PC-3 (cell line): ENCODE measurements at regions not wholly inside any gene's neighbourhood (a gene's known extent, or its start where the extent isn't known, plus 50 kb on each side); places are given as distances from the start of the nearest gene placed in this dataset.

Experiments used
- ATAC-seq: fragments of 200-7000 bp; cut with Tn5 transposase; 2 replicates; pipeline ENCODE4 v1.9.1; 2020; ENCODE audit warnings: mild to moderate bottlenecking, moderate library complexity
- BruUV-seq: library from RNA; stranded (reverse); fragments of 400-500 nt; replicated peaks from 2 replicates; lab custom pipeline; 2021; lab: Mats Ljungman, UMichigan
- CTCF ChIA-PET: fragments of 300-600 bp; sonication (Branson Sonifier 250); formaldehyde crosslinking; loops from one replicate; lab custom pipeline; 2022; ENCODE audit warnings: antibody characterized with exemption; lab: Charles Lee
- POLR2A ChIA-PET: fragments of 300-600 bp; sonication (Branson Sonifier 250); formaldehyde crosslinking; loops from one replicate; lab custom pipeline; 2022; ENCODE audit warnings: antibody characterized with exemption; ENCODE audit not compliant: unreplicated experiment; lab: Charles Lee
- DNase-seq: peaks from one replicate; pipeline ENCODE4 v3.0.0-alpha.2; 2015
- H2AFZ ChIP-seq: fragments of 300-600 bp; sonication (generic); 2 replicates; pipeline ENCODE4 v1.6.0; 2016; ENCODE audit warnings: antibody characterized with exemption, low read length
- H3F3A ChIP-seq: fragments of 300-600 bp; sonication (generic); one replicate; pipeline ENCODE4 v1.6.0; 2017; ENCODE audit warnings: antibody characterized with exemption, low read length, control low read depth, mild to moderate bottlenecking; ENCODE audit not compliant: unreplicated experiment
- H3K27ac ChIP-seq: fragments of 300-600 bp; sonication (generic); 2 replicates; pipeline ENCODE4 v1.5.1; 2016; ENCODE audit warnings: mild to moderate bottlenecking, low read length
- H3K27me3 ChIP-seq: fragments of 300-600 bp; sonication (generic); 2 replicates; pipeline ENCODE4 v1.6.1; 2016; ENCODE audit warnings: low read length, mixed read lengths
- H3K36me3 ChIP-seq: fragments of 300-600 bp; sonication (generic); 2 replicates; pipeline ENCODE4 v1.6.1; 2016; ENCODE audit warnings: low read depth, mixed run types, low read length, mixed read lengths
- H3K4me1 ChIP-seq: fragments of 300-600 bp; sonication (generic); 2 replicates; pipeline ENCODE4 v1.5.1; 2016; ENCODE audit warnings: low read length; ENCODE audit not compliant: insufficient read depth
- H3K4me2 ChIP-seq: fragments of 300-600 bp; sonication (generic); 2 replicates; pipeline ENCODE4 v1.6.0; 2016; ENCODE audit warnings: low read length
- H3K4me3 ChIP-seq: fragments of 300-600 bp; sonication (generic); 2 replicates; pipeline ENCODE4 v1.5.1; 2016; ENCODE audit warnings: mild to moderate bottlenecking, low read length, mixed read lengths
- H3K79me2 ChIP-seq: fragments of 300-600 bp; sonication (generic); 2 replicates; pipeline ENCODE4 v1.6.1; 2017; ENCODE audit warnings: low read length, mixed read lengths
- H3K9ac ChIP-seq: fragments of 300-600 bp; sonication (generic); 2 replicates; pipeline ENCODE4 v1.6.0; 2016; ENCODE audit warnings: mild to moderate bottlenecking, low read length
- H3K9me2 ChIP-seq: fragments of 300-600 bp; sonication (generic); replicated peaks from 2 replicates; pipeline ENCODE4 v1.6.1; 2016; ENCODE audit warnings: mixed run types, low read length, mixed read lengths
- H3K9me3 ChIP-seq: fragments of 300-600 bp; sonication (generic); 2 replicates; pipeline ENCODE4 v1.6.1; 2016; ENCODE audit warnings: low read length, mixed read lengths
- H4K20me1 ChIP-seq: fragments of 300-600 bp; sonication (generic); 2 replicates; pipeline ENCODE4 v1.6.1; 2016; ENCODE audit warnings: low read length, mixed read lengths
- CTCF ChIP-seq: fragments of 300-600 bp; sonication (generic); conservative IDR thresholded peaks from 2 replicates; pipeline ENCODE4 v1.5.1; 2017; ENCODE audit warnings: antibody characterized with exemption, low read depth, mild to moderate bottlenecking, low read length
- EZH2 ChIP-seq: fragments of 300-600 bp; sonication (generic); IDR thresholded peaks from one replicate; pipeline ENCODE4 v1.6.1; 2017; ENCODE audit warnings: antibody characterized with exemption, mild to moderate bottlenecking, low read length; ENCODE audit not compliant: unreplicated experiment
- EZH2phosphoT487 ChIP-seq: fragments of 300-600 bp; sonication (generic); IDR thresholded peaks from 2 replicates; pipeline ENCODE4 v1.6.1; 2018; ENCODE audit warnings: mild to moderate bottlenecking, antibody characterized with exemption, low read length, borderline replicate concordance
- intact Hi-C: fragments of 100-400 bp; cut with micrococcal nuclease; formaldehyde crosslinking; loops from 2 replicates; pipeline ENCODE4 v1.9.0; 2023

DNA sequence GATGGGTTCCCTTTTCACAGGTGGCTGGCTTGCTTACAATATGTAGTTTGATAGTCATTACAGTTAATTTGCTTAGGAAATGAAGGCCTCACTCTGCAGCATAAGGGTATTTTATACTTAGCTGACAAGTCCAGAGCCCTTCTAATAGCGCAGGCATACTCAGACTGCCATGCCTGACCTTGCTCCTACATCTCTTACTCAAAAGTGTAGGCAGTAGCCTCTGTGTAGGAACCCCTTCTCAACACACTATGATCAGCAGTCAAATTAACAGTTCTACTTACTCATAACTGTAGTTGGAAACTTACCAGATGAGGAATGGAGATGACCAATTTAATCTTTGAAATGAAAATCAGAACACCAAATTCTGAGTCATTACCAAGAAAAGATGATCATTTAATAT, 373.5 kb downstream of the TBC1D32 start:
- H2AFZ ChIP-seq, result no peak overlapping the region
- no peak overlapping the region for H3K4me3 ChIP-seq
- DNase-seq, result no peak
- H3K27me3 ChIP-seq, result no peaks in the 10 kb centered on the region
- ATAC-seq, result no peak
- ChIA-PET CTCF (no interaction called here), POLR2A (no interaction called here)
- H3K9me3 ChIP-seq, result no peaks in the 10 kb centered on the region
- no peaks in the 10 kb centered on the region for H3K9me2 ChIP-seq
- TF ChIP-seq EZH2 (no peak), EZH2phosphoT487 (no peak), CTCF (no peak)
- H3K9ac ChIP-seq, result no peak overlapping the region
- H3F3A ChIP-seq, result no peaks in the 10 kb centered on the region
- intact Hi-C loops, result no loop called here
- H3K27ac ChIP-seq, result no peak overlapping the region
- H3K4me2 ChIP-seq, result no peak overlapping the region
- H3K4me1 ChIP-seq, result no peaks in the 10 kb centered on the region
- no peaks in the 10 kb centered on the region for H4K20me1 ChIP-seq
- no peaks in the 10 kb centered on the region for H3K36me3 ChIP-seq
- no peaks in the 10 kb centered on the region for H3K79me2 ChIP-seq
- BruUV-seq, result no TSS peak

GRCh38 chr6:120954111-120954510, 380.2 kb downstream of the TBC1D32 start:
- DNase-seq (no peak), ATAC-seq (no peak)
- intact Hi-C loops, result no loop called here
- TF ChIP-seq EZH2, result no peak
- no peak for TF ChIP-seq EZH2phosphoT487
- ChIA-PET CTCF (no interaction called here), POLR2A (no interaction called here)
- Histone ChIP-seq H3K27ac (no peak overlapping the region), H3K4me1 (no peaks in the 10 kb centered on the region), H3K27me3 (no peaks in the 10 kb centered on the region), H4K20me1 (no peaks in the 10 kb centered on the region), H3K9me3 (no peaks in the 10 kb centered on the region), H2AFZ (no peak overlapping the region), H3K9ac (no peak overlapping the region), H3K4me2 (no peak overlapping the region), H3K4me3 (no peak overlapping the region), H3K36me3 (no peaks in the 10 kb centered on the region), H3K9me2 (no peaks in the 10 kb centered on the region), H3F3A (no peaks in the 10 kb centered on the region), H3K79me2 (no peaks in the 10 kb centered on the region)
- BruUV-seq, result no TSS peak

DNA sequence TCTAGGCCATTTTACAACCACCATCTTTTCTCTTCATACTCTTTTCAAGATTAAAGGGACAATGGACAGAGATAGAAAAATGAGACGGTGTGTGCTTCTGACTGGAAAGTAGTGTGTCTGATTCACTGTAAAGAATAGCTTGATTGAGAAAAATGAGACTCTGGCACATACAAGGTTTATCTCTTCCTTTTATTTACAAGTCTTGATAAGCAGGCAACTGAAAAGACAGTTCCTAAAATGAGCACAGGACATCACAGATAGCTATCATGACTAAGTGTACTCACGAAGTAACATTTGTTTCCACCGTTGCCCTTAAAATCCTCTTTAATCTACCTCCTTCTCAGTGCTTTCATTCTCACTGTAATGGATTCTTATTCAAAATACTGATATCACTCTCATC, 383.0 kb downstream of the TBC1D32 start:
- Histone ChIP-seq H3K4me3 (no peak overlapping the region), H3K4me1 (no peaks in the 10 kb centered on the region), H4K20me1 (no peaks in the 10 kb centered on the region), H3K27me3 (no peaks in the 10 kb centered on the region), H3K9ac (no peak overlapping the region), H3K79me2 (no peaks in the 10 kb centered on the region), H3K9me3 (no peaks in the 10 kb centered on the region), H3K36me3 (no peaks in the 10 kb centered on the region), H3K27ac (no peak overlapping the region), H2AFZ (no peak overlapping the region), H3K4me2 (no peak overlapping the region), H3K9me2 (no peaks in the 10 kb centered on the region), H3F3A (no peaks in the 10 kb centered on the region)
- intact Hi-C loops, result no loop called here
- POLR2A ChIA-PET, result no interaction called here
- BruUV-seq, result no TSS peak
- no peak for DNase-seq
- no peak for ATAC-seq
- TF ChIP-seq EZH2phosphoT487 (no peak), EZH2 (no peak), CTCF (no peak)
- CTCF ChIA-PET, result no interaction called here
